ENCODE measurements at regions not wholly inside any gene's neighbourhood (a gene's known extent, or its start where the extent isn't known, plus 50 kb on each side); places are given as distances from the start of the nearest gene placed in this dataset. TPM values are rescaled to one million over a fixed set of nuclear protein-coding genes. Genes with fewer than 3 reads are reported as not detected.

DNA sequence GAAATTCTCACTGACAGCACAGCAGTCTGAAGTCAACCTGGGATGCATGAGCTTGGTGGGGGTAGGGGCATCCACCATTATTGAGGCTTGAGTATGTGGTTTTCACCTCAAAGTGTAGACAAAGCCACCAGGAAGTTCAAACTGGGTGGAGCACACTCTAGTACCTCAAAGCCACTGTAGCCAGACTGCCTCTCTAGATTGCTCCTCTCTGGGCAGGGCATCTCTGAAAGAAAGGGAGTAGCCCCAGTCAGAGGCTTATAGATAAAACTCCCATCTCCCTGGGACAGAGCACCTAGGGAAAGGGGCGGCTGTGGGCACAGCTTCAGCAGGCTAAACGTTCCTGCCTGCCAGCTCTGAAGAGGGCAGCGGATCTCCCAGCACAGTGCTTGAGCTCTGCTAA is 143.0 kb downstream of the KITLG start:
- no peaks in the 10 kb centered on the region for H3K9me3 ChIP-seq (ENCODE audit: control insufficient read depth, low read length)
- no peak overlapping the region for H2BK120ac ChIP-seq (ENCODE audit: low read depth, low read length)
- no peak for DNase-seq
- H2AFZ ChIP-seq (ENCODE audit: low read depth, low read length): no peak overlapping the region
- H3K27ac ChIP-seq (ENCODE audit: low read length, poor library complexity, severe bottlenecking): no peak overlapping the region
- no peak overlapping the region for H2BK12ac ChIP-seq (ENCODE audit: low read length in 2 of 2)
- no peak overlapping the region for H3K9ac ChIP-seq (ENCODE audit: low read length)
- H3K4me1 ChIP-seq (ENCODE audit: control insufficient read depth, insufficient read depth, low read depth, low read length): no peaks in the 10 kb centered on the region
- H2BK15ac ChIP-seq (ENCODE audit: low read depth, poor library complexity, severe bottlenecking): no peak overlapping the region
- H3K27me3 ChIP-seq (ENCODE audit: control insufficient read depth in 1 of 2, insufficient read depth in 1 of 2, low read length in 2 of 2): no peaks in the 10 kb centered on the region
- no peak overlapping the region for H2BK5ac ChIP-seq (ENCODE audit: low read depth, low read length, poor library complexity, severe bottlenecking)
- no peaks in the 10 kb centered on the region for H3K36me3 ChIP-seq (ENCODE audit: control insufficient read depth in 1 of 2, insufficient read depth in 2 of 2, low read depth in 1 of 2, low read length in 2 of 2)
- no peak overlapping the region for H3K23ac ChIP-seq (ENCODE audit: low read length in 2 of 2)
- no peaks in the 10 kb centered on the region for H3K79me1 ChIP-seq (replicated peaks; ENCODE audit: low read length, poor library complexity, severe bottlenecking)
- H4K8ac ChIP-seq (ENCODE audit: low read length): no peak overlapping the region
- H3K4ac ChIP-seq (ENCODE audit: low read depth in 1 of 2, low read length in 2 of 2): no peak overlapping the region
- no peak overlapping the region for H4K91ac ChIP-seq (ENCODE audit: low read length)
- H2AK5ac ChIP-seq (ENCODE audit: low read length, severe bottlenecking): no peak overlapping the region
- H3K18ac ChIP-seq (ENCODE audit: low read depth in 1 of 2, low read length in 2 of 2): no peak overlapping the region
- H3K4me3 ChIP-seq (ENCODE audit: insufficient read depth in 1 of 2, low read depth in 1 of 2, low read length in 2 of 2): no peak overlapping the region
- H3K14ac ChIP-seq (ENCODE audit: low read length in 2 of 2): no peak overlapping the region
- WGBS: 99% methylated on average over 3 of the region's 3 CpGs
- no peak overlapping the region for H3K4me2 ChIP-seq (ENCODE audit: low read length, poor library complexity, severe bottlenecking)

Small RNAs in the stretch of these regions (small RNA-seq; reads per million reads assigned to genes)
- gene RF00019 (ENCODE audit: low read depth): not detected

Measured in mesenchymal stem cell (in vitro differentiated cells and primary cell).